CD8-positive, alpha-beta memory T cell (primary cell): ENCODE measurements at regions not wholly inside any gene's neighbourhood (a gene's known extent, or its start where the extent isn't known, plus 50 kb on each side); places are given as distances from the start of the nearest gene placed in this dataset.

Experiments used
- CTCF ChIA-PET: fragments of 350-600 bp; sonication (Branson Sonifier 250); formaldehyde crosslinking; loops from one replicate; lab custom pipeline; 2021; ENCODE audit warnings: antibody characterized with exemption; lab: Charles Lee
- POLR2A ChIA-PET: fragments of 350-600 bp; sonication (Branson Sonifier 250); formaldehyde crosslinking; loops from one replicate; lab custom pipeline; 2021; ENCODE audit warnings: antibody characterized with exemption; lab: Charles Lee
- DNase-seq, 5 donors: peaks; one replicate each; pipeline versions ENCODE4 v3.0.0 to v3.0.0-alpha.2; 2020 to 2022; ENCODE audit warnings: mixed read lengths in 1 of 5
- H3K27ac ChIP-seq: one replicate; pipeline ENCODE4 v1.7.0; 2013; ENCODE audit warnings: low read depth, mild to moderate bottlenecking, low read length, moderate library complexity
- H3K27me3 ChIP-seq: 2 replicates; pipeline ENCODE4 v1.7.0; 2013; ENCODE audit warnings: low read length, mild to moderate bottlenecking; ENCODE audit not compliant: insufficient read depth, poor library complexity, severe bottlenecking
- H3K36me3 ChIP-seq: 2 replicates; pipeline ENCODE4 v1.7.0; 2013; ENCODE audit warnings: mild to moderate bottlenecking, low read length, moderate library complexity; ENCODE audit not compliant: insufficient read depth
- H3K4me1 ChIP-seq: 2 replicates; pipeline ENCODE4 v1.7.0; 2013; ENCODE audit warnings: mild to moderate bottlenecking, low read length, moderate library complexity; ENCODE audit not compliant: insufficient read depth
- H3K4me3 ChIP-seq: 2 replicates; pipeline ENCODE4 v1.7.0; 2013; ENCODE audit warnings: mild to moderate bottlenecking, low read length
- H3K9me3 ChIP-seq: 2 replicates; pipeline ENCODE4 v1.7.0; 2013; ENCODE audit warnings: mild to moderate bottlenecking, low read length
- H3K27ac Mint-ChIP-seq, 8 donors: one replicate each; pipeline ENCODE4 v1.8.0; 2020 to 2021; ENCODE audit warnings: mixed read lengths in 8 of 8, mild to moderate bottlenecking in 6 of 8, inconsistent platforms in 3 of 8, moderate library complexity in 3 of 8
- H3K27me3 Mint-ChIP-seq, 2 donors: one replicate each; pipeline ENCODE4 v1.8.0; 2020 to 2021; ENCODE audit warnings: mixed read lengths in 2 of 2, mild to moderate bottlenecking in 1 of 2, moderate library complexity in 1 of 2
- H3K36me3 Mint-ChIP-seq, 3 donors: one replicate each; pipeline ENCODE4 v1.8.0; 2020 to 2021; ENCODE audit warnings: mixed read lengths in 3 of 3, inconsistent platforms in 1 of 3, mild to moderate bottlenecking in 1 of 3
- H3K4me1 Mint-ChIP-seq, 3 donors: one replicate each; pipeline ENCODE4 v1.8.0; 2020 to 2021; ENCODE audit warnings: mixed read lengths in 3 of 3, inconsistent platforms in 1 of 3, mild to moderate bottlenecking in 1 of 3
- H3K4me3 Mint-ChIP-seq, 7 donors: one replicate each; pipeline ENCODE4 v1.8.0; 2020 to 2021; ENCODE audit warnings: mixed read lengths in 7 of 7, mild to moderate bottlenecking in 6 of 7, moderate library complexity in 4 of 7, inconsistent platforms in 2 of 7
- H3K9me3 Mint-ChIP-seq, 5 donors: one replicate each; pipeline ENCODE4 v1.8.0; 2020 to 2022; ENCODE audit warnings: mixed read lengths in 5 of 5, mild to moderate bottlenecking in 3 of 5, moderate library complexity in 2 of 5, inconsistent platforms in 1 of 5

DNA sequence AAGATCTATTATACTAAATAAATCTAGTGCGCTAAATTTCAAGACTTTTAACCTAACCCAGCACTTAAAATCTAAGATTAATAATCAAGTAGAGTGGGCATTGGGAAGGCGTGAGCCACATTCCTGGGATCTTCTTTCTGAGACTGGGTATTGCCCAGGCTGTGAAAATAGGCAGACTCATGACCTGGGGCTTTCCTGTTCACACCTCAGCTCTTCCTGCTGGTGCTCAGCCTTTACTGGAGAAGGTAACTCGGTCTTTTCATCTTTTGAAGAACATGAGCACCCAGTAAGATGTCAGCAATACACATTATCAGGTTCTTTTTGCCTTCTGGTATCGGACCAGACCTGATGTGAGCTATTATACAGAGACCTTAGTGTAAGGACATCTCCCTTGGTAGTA lies 500.5 kb downstream of the PLCL1 start:
- Histone ChIP-seq H3K4me1 (no peaks in the 10 kb centered on the region), H3K36me3 (no peaks in the 10 kb centered on the region), H3K4me3 (no peak overlapping the region), H3K9me3 (no peaks in the 10 kb centered on the region), H3K27me3 (no peaks in the 10 kb centered on the region), H3K27ac (no peak overlapping the region)
- Mint-ChIP-seq H3K36me3 (no peaks in the 10 kb centered on the region), H3K4me3 (no peak overlapping the region), H3K9me3 (no peaks in the 10 kb centered on the region), H3K4me1 (peaks cover 0 to 3% (median 0%) of the 10 kb centered on the region in 3 donors), H3K27ac (no peak overlapping the region), H3K27me3 (peaks cover 11 to 25% of the 10 kb centered on the region in 2 donors)
- ChIA-PET POLR2A (no interaction called here), CTCF (interaction anchor here (3.0 kb wide), 1 partner anchor 9 kb away, joined by 10 read pairs; no protein-coding TSS in a partner anchor)
- no peak for DNase-seq

DNA sequence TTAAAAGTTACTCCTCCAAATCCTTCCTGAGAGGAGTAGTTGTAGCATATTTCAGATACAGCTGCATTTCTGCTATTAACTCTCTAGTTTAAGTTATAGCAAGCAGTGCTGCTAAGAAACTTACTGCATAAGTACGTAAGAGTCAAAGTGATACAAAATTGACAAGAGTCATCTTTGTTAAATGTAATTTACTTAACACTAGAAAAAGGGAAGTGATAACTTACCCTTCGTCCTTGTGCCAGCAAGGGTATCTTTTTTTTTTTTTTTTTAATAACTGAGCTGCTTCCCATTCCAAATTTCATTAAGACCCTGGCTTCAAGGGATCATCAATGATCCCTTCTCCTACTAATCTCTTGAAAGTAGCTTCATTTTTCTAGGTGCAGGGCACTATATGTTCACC lies 493.0 kb downstream of the PLCL1 start:
- Histone ChIP-seq H3K4me1 (no peaks in the 10 kb centered on the region), H3K4me3 (no peak overlapping the region), H3K9me3 (no peaks in the 10 kb centered on the region), H3K27me3 (no peaks in the 10 kb centered on the region), H3K36me3 (no peaks in the 10 kb centered on the region), H3K27ac (no peak overlapping the region)
- Mint-ChIP-seq H3K4me3 (no peak overlapping the region), H3K27ac (no peak overlapping the region), H3K9me3 (no peaks in the 10 kb centered on the region), H3K4me1 (peaks cover 0 to 6% (median 2%) of the 10 kb centered on the region in 3 donors), H3K27me3 (peaks cover 13 to 32% of the 10 kb centered on the region in 2 donors), H3K36me3 (no peaks in the 10 kb centered on the region)
- CTCF ChIA-PET, result interaction anchor here (0.6 to 5.3 kb wide), 15 partner anchors 9 to 599 kb away, joined by 3 to 32 read pairs (median 4); partner anchors contain the start of gene PLCL1
- POLR2A ChIA-PET, result no interaction called here
- DNase-seq, result no peak

- Mint-ChIP-seq H3K4me1 (peaks cover 0 to 6% (median 2%) of the 10 kb centered on the region in 3 donors), H3K27ac (no peak overlapping the region), H3K36me3 (no peaks in the 10 kb centered on the region), H3K27me3 (peaks cover 12 to 35% of the 10 kb centered on the region in 2 donors), H3K4me3 (no peak overlapping the region), H3K9me3 (no peaks in the 10 kb centered on the region)
- DNase-seq, result peak; percentile 20 to 55 (median 25)
- CTCF ChIA-PET, result interaction anchor here (0.8 to 5.3 kb wide), 17 partner anchors 9 to 1546 kb away, joined by 3 to 32 read pairs (median 4); partner anchors contain the start of gene PLCL1
- POLR2A ChIA-PET, result interaction anchor here (0.7 kb wide), 1 partner anchor 490 kb away, joined by 3 read pairs; no protein-coding TSS in a partner anchor
- no peaks in the 10 kb centered on the region for H3K4me1 ChIP-seq
- no peaks in the 10 kb centered on the region for H3K36me3 ChIP-seq
- H3K27me3 ChIP-seq, result no peaks in the 10 kb centered on the region
- H3K27ac ChIP-seq, result no peak overlapping the region
- H3K4me3 ChIP-seq, result no peak overlapping the region
- H3K9me3 ChIP-seq, result no peaks in the 10 kb centered on the region
These were observed 492.4 kb downstream of the PLCL1 start for GRCh38 chr2:198296665-198297308.

- H3K36me3 ChIP-seq, result no peaks in the 10 kb centered on the region
- Mint-ChIP-seq H3K27me3 (peaks cover 16 to 44% of the 10 kb centered on the region in 2 donors), H3K4me1 (peaks cover 0 to 6% (median 2%) of the 10 kb centered on the region in 3 donors), H3K4me3 (no peak overlapping the region), H3K9me3 (no peaks in the 10 kb centered on the region), H3K36me3 (no peaks in the 10 kb centered on the region), H3K27ac (no peak overlapping the region)
- no peak overlapping the region for H3K4me3 ChIP-seq
- ChIA-PET CTCF (no interaction called here), POLR2A (no interaction called here)
- no peak overlapping the region for H3K27ac ChIP-seq
- no peaks in the 10 kb centered on the region for H3K27me3 ChIP-seq
- H3K4me1 ChIP-seq, result no peaks in the 10 kb centered on the region
- no peaks in the 10 kb centered on the region for H3K9me3 ChIP-seq
- no peak for DNase-seq
These were observed 488.9 kb downstream of the PLCL1 start for GRCh38 chr2:198293281-198293680.

DNA sequence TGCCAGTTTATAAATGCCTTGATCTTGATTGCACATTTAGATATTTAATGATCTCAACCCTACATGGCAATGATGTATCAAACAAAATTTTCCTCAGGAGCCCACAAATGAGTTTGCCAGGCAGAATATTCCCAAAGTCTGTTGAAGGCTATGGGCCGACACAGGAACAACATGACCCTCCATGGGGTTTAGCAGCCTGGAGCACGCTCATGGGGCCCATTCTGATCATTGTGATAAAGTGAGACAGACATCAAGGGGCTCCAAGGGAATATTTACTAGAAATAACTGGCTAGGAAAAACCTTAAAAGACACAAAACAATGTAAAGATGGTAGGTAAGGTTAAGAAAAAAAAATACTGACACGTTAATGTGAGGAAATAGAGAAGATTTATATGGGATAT lies 485.4 kb downstream of the PLCL1 start:
- H3K27ac Mint-ChIP-seq, result no peak overlapping the region
- no peak overlapping the region for H3K4me3 Mint-ChIP-seq
- POLR2A ChIA-PET, result no interaction called here
- H3K36me3 ChIP-seq, result no peaks in the 10 kb centered on the region
- H3K27ac ChIP-seq, result no peak overlapping the region
- CTCF ChIA-PET, result no interaction called here
- H3K4me3 ChIP-seq, result no peak overlapping the region
- no peaks in the 10 kb centered on the region for H3K4me1 ChIP-seq
- H3K27me3 Mint-ChIP-seq, result peaks cover 16 to 28% of the 10 kb centered on the region in 2 donors
- H3K9me3 Mint-ChIP-seq, result no peaks in the 10 kb centered on the region
- no peaks in the 10 kb centered on the region for H3K36me3 Mint-ChIP-seq
- no peaks in the 10 kb centered on the region for H3K27me3 ChIP-seq
- DNase-seq, result no peak
- H3K4me1 Mint-ChIP-seq, result no peaks in the 10 kb centered on the region
- no peaks in the 10 kb centered on the region for H3K9me3 ChIP-seq

GRCh38 chr2:198287706-198288105 lies 483.3 kb downstream of the PLCL1 start:
- Mint-ChIP-seq H3K4me1 (no peaks in the 10 kb centered on the region), H3K36me3 (peaks cover 0 to 1% (median 0%) of the 10 kb centered on the region in 3 donors), H3K9me3 (no peaks in the 10 kb centered on the region), H3K4me3 (no peak overlapping the region), H3K27me3 (peaks cover 16 to 30% of the 10 kb centered on the region in 2 donors), H3K27ac (no peak overlapping the region)
- H3K36me3 ChIP-seq, result no peaks in the 10 kb centered on the region
- no peak overlapping the region for H3K27ac ChIP-seq
- no peaks in the 10 kb centered on the region for H3K9me3 ChIP-seq
- H3K4me3 ChIP-seq, result no peak overlapping the region
- no peak for DNase-seq
- no peaks in the 10 kb centered on the region for H3K4me1 ChIP-seq
- CTCF ChIA-PET, result interaction anchor here (2.4 kb wide), 1 partner anchor 9 kb away, joined by 9 read pairs; no protein-coding TSS in a partner anchor
- H3K27me3 ChIP-seq, result no peaks in the 10 kb centered on the region
- POLR2A ChIA-PET, result no interaction called here

GRCh38 chr2:198285216-198285615 lies 480.8 kb downstream of the PLCL1 start:
- CTCF ChIA-PET, result no interaction called here
- Mint-ChIP-seq H3K4me3 (no peak overlapping the region), H3K9me3 (peaks cover 0 to 3% (median 0%) of the 10 kb centered on the region in 5 donors), H3K27ac (no peak overlapping the region), H3K4me1 (no peaks in the 10 kb centered on the region), H3K27me3 (peaks cover 16 to 27% of the 10 kb centered on the region in 2 donors), H3K36me3 (peaks cover 0 to 1% (median 0%) of the 10 kb centered on the region in 3 donors)
- POLR2A ChIA-PET, result no interaction called here
- H3K27me3 ChIP-seq, result no peaks in the 10 kb centered on the region
- no peak overlapping the region for H3K27ac ChIP-seq
- H3K9me3 ChIP-seq, result no peaks in the 10 kb centered on the region
- no peak for DNase-seq
- no peaks in the 10 kb centered on the region for H3K4me1 ChIP-seq
- no peaks in the 10 kb centered on the region for H3K36me3 ChIP-seq
- no peak overlapping the region for H3K4me3 ChIP-seq

GRCh38 chr2:198283146-198283545 lies 478.8 kb downstream of the PLCL1 start:
- no peaks in the 10 kb centered on the region for H3K36me3 ChIP-seq
- DNase-seq, result no peak
- CTCF ChIA-PET, result interaction anchor here (1.0 kb wide), 1 partner anchor 14 kb away, joined by 3 read pairs; no protein-coding TSS in a partner anchor

More at GRCh38 chr2:198283146-198283545, 478.8 kb downstream of the PLCL1 start:
- H3K4me3 Mint-ChIP-seq, result no peak overlapping the region
- Histone ChIP-seq H3K27me3 (no peaks in the 10 kb centered on the region), H3K4me1 (no peaks in the 10 kb centered on the region), H3K4me3 (no peak overlapping the region), H3K27ac (no peak overlapping the region), H3K9me3 (no peaks in the 10 kb centered on the region)
- peaks cover 15 to 32% of the 10 kb centered on the region in 2 donors for H3K27me3 Mint-ChIP-seq
- H3K36me3 Mint-ChIP-seq, result peaks cover 0 to 1% (median 0%) of the 10 kb centered on the region in 3 donors
- no peaks in the 10 kb centered on the region for H3K4me1 Mint-ChIP-seq
- H3K9me3 Mint-ChIP-seq, result peaks cover 0 to 3% (median 0%) of the 10 kb centered on the region in 5 donors
- H3K27ac Mint-ChIP-seq, result no peak overlapping the region
- POLR2A ChIA-PET, result no interaction called here
